Muscle layer of duodenum (tissue), 2 donors: ENCODE measurements at regions not wholly inside any gene's neighbourhood (a gene's known extent, or its start where the extent isn't known, plus 50 kb on each side); places are given as distances from the start of the nearest gene placed in this dataset.

Experiments
- H3K27ac ChIP-seq: one replicate; pipeline ENCODE4 v1.7.0; 2013; ENCODE audit warnings: mild to moderate bottlenecking, low read length
- H3K27me3 ChIP-seq: one replicate; pipeline ENCODE4 v1.7.0; 2013; ENCODE audit warnings: low read depth, mild to moderate bottlenecking, control low read depth, low read length
- H3K36me3 ChIP-seq, 2 donors: one replicate each; pipeline ENCODE4 v1.7.0; 2013; ENCODE audit warnings: low read length in 2 of 2, control low read depth in 1 of 2, mild to moderate bottlenecking in 1 of 2; ENCODE audit not compliant: insufficient read depth in 2 of 2, control insufficient read depth in 1 of 2
- H3K4me1 ChIP-seq, 2 donors: one replicate each; pipeline ENCODE4 v1.7.0; 2013; ENCODE audit warnings: low read length in 2 of 2, mild to moderate bottlenecking in 2 of 2, control low read depth in 1 of 2, moderate library complexity in 1 of 2; ENCODE audit not compliant: insufficient read depth in 2 of 2, control insufficient read depth in 1 of 2
- H3K4me3 ChIP-seq, 2 donors: one replicate each; pipeline ENCODE4 v1.7.0; 2013; ENCODE audit warnings: low read length in 2 of 2, low read depth in 1 of 2, mild to moderate bottlenecking in 1 of 2
- H3K9me3 ChIP-seq, 2 donors: one replicate each; pipeline ENCODE4 v1.7.0; 2013; ENCODE audit warnings: low read length in 2 of 2, control low read depth in 1 of 2, mild to moderate bottlenecking in 1 of 2; ENCODE audit not compliant: control insufficient read depth in 1 of 2
- donor health status: healthy.

DNA sequence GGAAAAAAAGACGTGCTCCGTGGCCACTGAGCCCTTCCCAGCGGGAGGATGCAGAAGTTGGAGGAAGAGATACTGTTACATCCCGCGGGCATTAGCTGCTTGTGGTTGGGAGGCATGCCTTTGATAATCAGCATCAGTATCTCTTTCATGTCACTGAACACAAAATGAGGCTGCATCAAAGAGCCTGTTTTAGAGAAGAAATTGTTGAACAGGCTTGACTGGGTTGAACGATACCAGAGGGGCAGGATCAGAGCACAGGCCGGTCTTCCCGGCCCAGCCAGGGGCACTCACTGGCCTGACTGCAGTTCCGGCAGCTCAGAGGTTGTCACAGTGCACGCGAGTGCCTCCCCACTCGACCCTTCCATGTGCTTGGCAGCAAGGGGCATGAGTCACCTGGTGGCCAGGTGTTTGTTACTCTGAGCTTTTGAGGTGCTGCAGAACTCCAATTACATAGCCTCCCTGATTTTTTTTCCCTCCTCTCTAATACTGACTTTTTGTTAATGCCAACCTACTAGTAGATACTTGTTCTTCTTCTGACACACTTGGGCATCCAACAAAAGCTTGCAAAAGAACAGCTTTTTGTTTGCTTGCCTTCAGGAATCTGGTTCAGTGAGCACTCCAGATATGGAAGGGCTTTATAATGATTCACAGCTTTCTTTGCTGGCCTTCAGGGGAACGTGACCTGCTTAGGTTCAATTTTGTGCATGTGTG is 121.6 kb downstream of the VAPA start:
- H3K4me3 ChIP-seq = no peak overlapping the region
- H3K4me1 ChIP-seq = peaks cover 0 to 17% of the 10 kb centered on the region in 2 donors
- no peaks in the 10 kb centered on the region for H3K36me3 ChIP-seq
- no peak overlapping the region for H3K27ac ChIP-seq
- H3K9me3 ChIP-seq = no peaks in the 10 kb centered on the region
- H3K27me3 ChIP-seq = no peaks in the 10 kb centered on the region

DNA sequence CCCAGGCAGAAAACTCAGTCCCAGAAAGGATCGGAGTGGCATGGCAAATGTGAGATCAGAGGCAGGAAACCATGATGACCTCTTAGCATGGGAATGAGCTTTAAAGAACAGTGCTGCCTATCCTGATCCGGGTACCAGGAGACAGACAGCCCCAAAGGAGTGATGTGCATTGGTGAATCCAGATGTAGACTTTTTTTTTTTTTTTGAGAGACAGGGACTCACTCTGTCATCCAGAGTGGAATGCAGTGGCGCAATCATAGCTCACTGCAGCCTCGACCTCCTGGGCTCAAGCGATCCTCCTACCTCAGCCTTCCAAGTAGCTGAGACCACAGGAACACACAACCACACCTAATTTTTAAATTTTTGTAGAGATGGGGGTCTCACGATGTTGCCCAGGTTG is 122.7 kb downstream of the VAPA start:
- Histone ChIP-seq H3K27ac (no peak overlapping the region), H3K4me1 (peaks cover 0 to 22% of the 10 kb centered on the region in 2 donors), H3K9me3 (no peaks in the 10 kb centered on the region), H3K36me3 (no peaks in the 10 kb centered on the region), H3K27me3 (no peaks in the 10 kb centered on the region), H3K4me3 (no peak overlapping the region)

DNA sequence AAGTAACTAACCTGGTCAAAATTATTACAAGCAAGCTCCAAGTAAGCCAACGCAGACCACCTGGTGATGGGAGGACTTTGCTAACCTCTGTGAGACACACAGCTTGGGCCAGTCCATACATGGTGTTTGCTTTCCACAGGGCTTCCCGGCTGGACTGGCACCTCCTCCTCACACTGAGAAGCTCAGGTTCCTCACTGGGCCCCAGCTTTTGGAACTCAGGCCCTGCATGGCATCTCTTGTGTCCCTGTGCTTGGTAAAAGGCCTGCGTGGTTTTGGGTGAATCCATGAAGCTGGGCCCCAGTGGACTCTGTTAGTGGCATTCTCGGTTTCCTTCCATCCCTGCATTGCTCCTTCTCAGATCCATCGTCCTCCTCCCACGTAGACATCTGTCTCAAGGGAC is 123.4 kb downstream of the VAPA start:
- H3K27ac ChIP-seq = no peak overlapping the region
- peaks cover 4 to 6% of the 10 kb centered on the region in 2 donors for H3K9me3 ChIP-seq
- peaks cover 0 to 20% of the 10 kb centered on the region in 2 donors for H3K4me1 ChIP-seq
- H3K36me3 ChIP-seq = no peaks in the 10 kb centered on the region
- H3K4me3 ChIP-seq = no peak overlapping the region
- no peaks in the 10 kb centered on the region for H3K27me3 ChIP-seq

DNA sequence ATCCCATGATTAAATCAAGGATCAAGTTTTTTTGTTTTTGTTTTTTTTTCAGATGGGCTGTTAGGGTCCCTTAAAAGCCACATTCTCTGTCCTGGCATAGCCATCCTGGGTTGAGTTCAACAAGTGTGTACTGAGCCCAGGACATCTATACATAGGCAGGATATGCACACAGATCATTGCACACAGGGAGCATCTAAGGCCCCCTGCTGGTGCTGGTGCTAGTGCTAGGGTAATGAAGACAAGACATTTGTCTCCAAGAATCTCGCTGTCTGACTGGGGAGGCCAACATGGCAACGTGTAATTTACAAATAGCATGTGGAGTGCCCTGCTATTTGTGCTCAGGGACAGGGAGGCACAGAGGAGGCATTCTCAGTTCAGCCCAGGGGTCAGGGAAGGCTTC is 124.5 kb downstream of the VAPA start:
- Histone ChIP-seq H3K4me3 (no peak overlapping the region), H3K9me3 (peaks cover 7 to 10% of the 10 kb centered on the region in 2 donors), H3K27me3 (no peaks in the 10 kb centered on the region), H3K36me3 (no peaks in the 10 kb centered on the region), H3K4me1 (peaks cover 0 to 9% of the 10 kb centered on the region in 2 donors), H3K27ac (no peak overlapping the region)

GRCh38 chr18:10040287-10041011 is 126.6 kb downstream of the VAPA start:
- Histone ChIP-seq H3K27ac (peak overlapping the region; percentile 5), H3K36me3 (no peaks in the 10 kb centered on the region), H3K4me1 (peaks cover 0 to 9% of the 10 kb centered on the region in 2 donors), H3K4me3 (no peak overlapping the region), H3K9me3 (peaks cover 7 to 13% of the 10 kb centered on the region in 2 donors), H3K27me3 (no peaks in the 10 kb centered on the region)

GRCh38 chr18:10041180-10041579 is 127.4 kb downstream of the VAPA start:
- Histone ChIP-seq H3K36me3 (no peaks in the 10 kb centered on the region), H3K4me1 (peaks cover 0 to 9% of the 10 kb centered on the region in 2 donors), H3K4me3 (no peak overlapping the region), H3K27me3 (no peaks in the 10 kb centered on the region), H3K9me3 (peaks cover 7 to 13% of the 10 kb centered on the region in 2 donors), H3K27ac (peak overlapping the region; percentile 5)

GRCh38 chr18:10042492-10042891 is 128.7 kb downstream of the VAPA start:
- H3K36me3 ChIP-seq = no peaks in the 10 kb centered on the region
- H3K9me3 ChIP-seq = peaks cover 7 to 13% of the 10 kb centered on the region in 2 donors
- no peak overlapping the region for H3K27ac ChIP-seq
- H3K4me3 ChIP-seq = no peak overlapping the region
- no peaks in the 10 kb centered on the region for H3K27me3 ChIP-seq
- H3K4me1 ChIP-seq = peaks cover 0 to 9% of the 10 kb centered on the region in 2 donors

- Histone ChIP-seq H3K27ac (no peak overlapping the region), H3K27me3 (no peaks in the 10 kb centered on the region), H3K4me3 (peak overlapping the region in 1 of 2 donors; percentile 6), H3K36me3 (no peaks in the 10 kb centered on the region), H3K4me1 (peaks cover 0 to 9% of the 10 kb centered on the region in 2 donors), H3K9me3 (peaks cover 7 to 13% of the 10 kb centered on the region in 2 donors)
These were observed 130.2 kb downstream of the VAPA start for GRCh38 chr18:10044054-10044453.

GRCh38 chr18:10045296-10045891 is 131.6 kb downstream of the VAPA start:
- H3K4me1 ChIP-seq = peaks cover 0 to 6% of the 10 kb centered on the region in 2 donors
- H3K27me3 ChIP-seq = no peaks in the 10 kb centered on the region
- H3K4me3 ChIP-seq = no peak overlapping the region
- H3K9me3 ChIP-seq = peaks cover 7 to 13% of the 10 kb centered on the region in 2 donors
- H3K27ac ChIP-seq = peak overlapping the region; percentile 19
- H3K36me3 ChIP-seq = no peaks in the 10 kb centered on the region

DNA sequence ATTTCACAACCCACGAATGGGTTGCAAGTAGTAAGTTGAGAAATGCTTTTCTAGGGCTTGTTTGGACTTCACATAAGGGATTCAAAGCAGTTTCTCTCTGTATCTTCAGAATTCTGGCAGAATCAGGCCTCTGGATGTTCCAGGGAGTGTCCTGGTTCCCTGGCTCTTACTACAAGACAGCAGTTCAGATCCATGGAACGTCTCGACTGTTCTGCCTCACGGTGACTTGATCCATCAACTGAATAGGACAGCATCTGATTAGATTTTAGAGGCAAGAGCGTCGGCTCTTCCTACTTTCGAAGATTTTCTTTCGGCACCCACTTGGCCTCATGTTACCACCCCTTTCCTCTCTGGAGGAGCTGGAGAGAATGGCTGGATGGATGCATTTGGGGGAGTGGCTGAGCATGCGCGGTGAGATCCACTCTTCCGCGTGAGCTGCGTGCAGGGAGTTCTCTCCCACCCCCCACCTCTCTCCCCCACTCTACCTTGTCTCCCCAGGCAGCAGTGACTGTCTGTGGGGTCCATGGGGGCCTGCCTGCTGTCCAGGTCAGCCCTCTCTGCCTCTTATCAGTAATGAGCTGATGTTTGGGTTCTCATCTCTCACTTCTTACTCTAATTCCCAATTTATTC is 132.5 kb downstream of the VAPA start:
- Histone ChIP-seq H3K27me3 (no peaks in the 10 kb centered on the region), H3K27ac (peak overlapping the region; percentile 19), H3K9me3 (peaks cover 7 to 13% of the 10 kb centered on the region in 2 donors), H3K4me1 (peaks cover 0 to under 1% of the 10 kb centered on the region in 2 donors), H3K36me3 (no peaks in the 10 kb centered on the region), H3K4me3 (no peak overlapping the region)

GRCh38 chr18:10047237-10047636 is 133.4 kb downstream of the VAPA start:
- peaks cover 3 to 5% of the 10 kb centered on the region in 2 donors for H3K4me1 ChIP-seq
- peaks cover under 1 to 9% of the 10 kb centered on the region in 2 donors for H3K9me3 ChIP-seq
- H3K36me3 ChIP-seq = no peaks in the 10 kb centered on the region
- no peak overlapping the region for H3K27ac ChIP-seq
- H3K27me3 ChIP-seq = no peaks in the 10 kb centered on the region
- no peak overlapping the region for H3K4me3 ChIP-seq
